Panc1 (cell line): ENCODE measurements at regions not wholly inside any gene's neighbourhood (a gene's known extent, or its start where the extent isn't known, plus 50 kb on each side); places are given as distances from the start of the nearest gene placed in this dataset.
"Not testable (repeated sequence)": the region's sequence is repeated elsewhere in the genome, so short reads cannot be mapped to it uniquely, and the experiment has no call there.

Experiments
- ATAC-seq: fragments of 200-7000 bp; cut with Tn5 transposase; 2 replicates; pipeline ENCODE4 v1.9.1; 2020; ENCODE audit warnings: mild to moderate bottlenecking, moderate library complexity
- BruUV-seq: library from RNA; stranded (reverse); fragments of 400-500 nt; replicated peaks from 2 replicates; lab custom pipeline; 2021; lab: Mats Ljungman, UMichigan
- CTCF ChIA-PET: fragments of 300-600 bp; sonication (Branson Sonifier 250); formaldehyde crosslinking; loops from one replicate; lab custom pipeline; 2022; ENCODE audit warnings: antibody characterized with exemption; lab: Charles Lee
- POLR2A ChIA-PET: fragments of 300-600 bp; sonication (Branson Sonifier 250); formaldehyde crosslinking; loops from one replicate; lab custom pipeline; 2022; ENCODE audit warnings: antibody characterized with exemption; lab: Charles Lee
- DNase-seq: peaks from one replicate; pipeline ENCODE4 v3.0.0-alpha.2; 2010; ENCODE audit warnings: low read depth, low spot score
- H3K27ac ChIP-seq: 2 replicates; pipeline ENCODE4 v1.5.1; 2011; ENCODE audit warnings: mild to moderate bottlenecking, low read length, inconsistent platforms
- H3K27me3 ChIP-seq: fragments of 200-500 bp; sonication (Bioruptor generic); 2 replicates; pipeline ENCODE4 v1.6.0; 2014; ENCODE audit warnings: low read length, inconsistent platforms; ENCODE audit not compliant: control insufficient read depth, insufficient read depth
- H3K36me3 ChIP-seq: fragments of 200-500 bp; sonication (Bioruptor generic); 2 replicates; pipeline ENCODE4 v1.5.1; 2014; ENCODE audit warnings: inconsistent platforms, mild to moderate bottlenecking, low read length, moderate library complexity; ENCODE audit not compliant: control insufficient read depth, insufficient read depth
- H3K4me1 ChIP-seq: 2 replicates; pipeline ENCODE4 v1.5.1; 2011; ENCODE audit warnings: inconsistent platforms, mild to moderate bottlenecking, low read length, moderate library complexity; ENCODE audit not compliant: control insufficient read depth, insufficient read depth
- H3K4me3 ChIP-seq, 2 experiments: 2 replicates each; pipeline ENCODE4 v1.5.1; 2011 to 2012; ENCODE audit warnings: low read depth in 2 of 2, low read length in 2 of 2, mild to moderate bottlenecking in 2 of 2, inconsistent platforms in 1 of 2, moderate library complexity in 1 of 2
- H3K9me3 ChIP-seq: fragments of 200-500 bp; sonication (Bioruptor generic); 2 replicates; pipeline ENCODE4 v1.5.1; 2014; ENCODE audit warnings: low read depth, mild to moderate bottlenecking, inconsistent platforms, low read length, moderate library complexity; ENCODE audit not compliant: control insufficient read depth, insufficient read depth
- POLR2AphosphoS5 ChIP-seq: IDR thresholded peaks from 2 replicates; pipeline ENCODE4 v1.6.1; 2012; ENCODE audit warnings: mild to moderate bottlenecking, low read depth, low read length, moderate library complexity
- SIN3A ChIP-seq: IDR thresholded peaks from 2 replicates; pipeline ENCODE4 v1.6.1; 2012; ENCODE audit warnings: low read depth, mild to moderate bottlenecking, low read length, moderate library complexity, borderline replicate concordance; ENCODE audit not compliant: insufficient read depth
- TCF7L2 ChIP-seq: IDR thresholded peaks from 2 replicates; pipeline ENCODE4 v1.6.1; 2011; ENCODE audit warnings: mild to moderate bottlenecking, low read depth, low read length, inconsistent platforms
- in situ Hi-C: cut with HindIII; loops from 2 replicates; pipeline ENCODE4 v1.10.0; 2016; ENCODE audit warnings: low sequenced_read_pairs, low pct_unique_long_range_greater_than_20kb
- intact Hi-C: fragments of 100-400 bp; cut with micrococcal nuclease; formaldehyde crosslinking; loops from one replicate; pipeline ENCODE4 v1.10.0; 2022; ENCODE audit not compliant: unreplicated experiment
- TF ChIP-seq, protein P1 (sequence below), 2 experiments: IDR thresholded peaks; 2 replicates each; pipeline ENCODE4 v1.6.1; 2011 to 2012; ENCODE audit warnings: low read depth in 2 of 2, control low read depth in 1 of 2, low read length in 1 of 2, mild to moderate bottlenecking in 1 of 2, moderate library complexity in 1 of 2; ENCODE audit not compliant: insufficient read depth in 1 of 2
- TF ChIP-seq, protein P2 (sequence below): fragments of 450-650 bp; IDR thresholded peaks from 2 replicates; pipeline ENCODE4 v1.5.1; 2017; ENCODE audit warnings: mild to moderate bottlenecking

- CTCF ChIA-PET, result no interaction called here
- no TSS peak for BruUV-seq
- H3K36me3 ChIP-seq, result no peaks in the 10 kb centered on the region
- intact Hi-C loops, result no loop called here
- H3K27me3 ChIP-seq, result no peaks in the 10 kb centered on the region
- DNase-seq (no peak), ATAC-seq (no peak)
- TF ChIP-seq, protein P1, sequence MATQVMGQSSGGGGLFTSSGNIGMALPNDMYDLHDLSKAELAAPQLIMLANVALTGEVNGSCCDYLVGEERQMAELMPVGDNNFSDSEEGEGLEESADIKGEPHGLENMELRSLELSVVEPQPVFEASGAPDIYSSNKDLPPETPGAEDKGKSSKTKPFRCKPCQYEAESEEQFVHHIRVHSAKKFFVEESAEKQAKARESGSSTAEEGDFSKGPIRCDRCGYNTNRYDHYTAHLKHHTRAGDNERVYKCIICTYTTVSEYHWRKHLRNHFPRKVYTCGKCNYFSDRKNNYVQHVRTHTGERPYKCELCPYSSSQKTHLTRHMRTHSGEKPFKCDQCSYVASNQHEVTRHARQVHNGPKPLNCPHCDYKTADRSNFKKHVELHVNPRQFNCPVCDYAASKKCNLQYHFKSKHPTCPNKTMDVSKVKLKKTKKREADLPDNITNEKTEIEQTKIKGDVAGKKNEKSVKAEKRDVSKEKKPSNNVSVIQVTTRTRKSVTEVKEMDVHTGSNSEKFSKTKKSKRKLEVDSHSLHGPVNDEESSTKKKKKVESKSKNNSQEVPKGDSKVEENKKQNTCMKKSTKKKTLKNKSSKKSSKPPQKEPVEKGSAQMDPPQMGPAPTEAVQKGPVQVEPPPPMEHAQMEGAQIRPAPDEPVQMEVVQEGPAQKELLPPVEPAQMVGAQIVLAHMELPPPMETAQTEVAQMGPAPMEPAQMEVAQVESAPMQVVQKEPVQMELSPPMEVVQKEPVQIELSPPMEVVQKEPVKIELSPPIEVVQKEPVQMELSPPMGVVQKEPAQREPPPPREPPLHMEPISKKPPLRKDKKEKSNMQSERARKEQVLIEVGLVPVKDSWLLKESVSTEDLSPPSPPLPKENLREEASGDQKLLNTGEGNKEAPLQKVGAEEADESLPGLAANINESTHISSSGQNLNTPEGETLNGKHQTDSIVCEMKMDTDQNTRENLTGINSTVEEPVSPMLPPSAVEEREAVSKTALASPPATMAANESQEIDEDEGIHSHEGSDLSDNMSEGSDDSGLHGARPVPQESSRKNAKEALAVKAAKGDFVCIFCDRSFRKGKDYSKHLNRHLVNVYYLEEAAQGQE (IDR thresholded peaks at IDR 0.05; ENCODE audit: insufficient read depth in 1 of 2, low read depth in 2 of 2, low read length in 1 of 2), result no peak
- no peak for TF ChIP-seq POLR2AphosphoS5
- no peak for TF ChIP-seq SIN3A
- no peak for TF ChIP-seq TCF7L2
- TF ChIP-seq, protein P2, sequence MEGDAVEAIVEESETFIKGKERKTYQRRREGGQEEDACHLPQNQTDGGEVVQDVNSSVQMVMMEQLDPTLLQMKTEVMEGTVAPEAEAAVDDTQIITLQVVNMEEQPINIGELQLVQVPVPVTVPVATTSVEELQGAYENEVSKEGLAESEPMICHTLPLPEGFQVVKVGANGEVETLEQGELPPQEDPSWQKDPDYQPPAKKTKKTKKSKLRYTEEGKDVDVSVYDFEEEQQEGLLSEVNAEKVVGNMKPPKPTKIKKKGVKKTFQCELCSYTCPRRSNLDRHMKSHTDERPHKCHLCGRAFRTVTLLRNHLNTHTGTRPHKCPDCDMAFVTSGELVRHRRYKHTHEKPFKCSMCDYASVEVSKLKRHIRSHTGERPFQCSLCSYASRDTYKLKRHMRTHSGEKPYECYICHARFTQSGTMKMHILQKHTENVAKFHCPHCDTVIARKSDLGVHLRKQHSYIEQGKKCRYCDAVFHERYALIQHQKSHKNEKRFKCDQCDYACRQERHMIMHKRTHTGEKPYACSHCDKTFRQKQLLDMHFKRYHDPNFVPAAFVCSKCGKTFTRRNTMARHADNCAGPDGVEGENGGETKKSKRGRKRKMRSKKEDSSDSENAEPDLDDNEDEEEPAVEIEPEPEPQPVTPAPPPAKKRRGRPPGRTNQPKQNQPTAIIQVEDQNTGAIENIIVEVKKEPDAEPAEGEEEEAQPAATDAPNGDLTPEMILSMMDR, result no peak
- POLR2A ChIA-PET, result no interaction called here
- in situ Hi-C loops, result no loop called here
- no peaks in the 10 kb centered on the region for H3K4me1 ChIP-seq
- H3K4me3 ChIP-seq, result no peak overlapping the region
- H3K9me3 ChIP-seq, result no peaks in the 10 kb centered on the region
- H3K27ac ChIP-seq, result no peak overlapping the region
Observed at GRCh38 chr9:87040410-87041009, 93.2 kb upstream of the GAS1 start.

GRCh38 chr9:87041553-87042235, 94.4 kb upstream of the GAS1 start:
- POLR2A ChIA-PET, H3K27me3 ChIP-seq, H3K4me3 ChIP-seq, CTCF ChIA-PET, BruUV-seq, intact Hi-C loops, in situ Hi-C loops, H3K4me1 ChIP-seq, DNase-seq, H3K36me3 ChIP-seq, H3K9me3 ChIP-seq, H3K27ac ChIP-seq, ATAC-seq: not testable (repeated sequence)

DNA sequence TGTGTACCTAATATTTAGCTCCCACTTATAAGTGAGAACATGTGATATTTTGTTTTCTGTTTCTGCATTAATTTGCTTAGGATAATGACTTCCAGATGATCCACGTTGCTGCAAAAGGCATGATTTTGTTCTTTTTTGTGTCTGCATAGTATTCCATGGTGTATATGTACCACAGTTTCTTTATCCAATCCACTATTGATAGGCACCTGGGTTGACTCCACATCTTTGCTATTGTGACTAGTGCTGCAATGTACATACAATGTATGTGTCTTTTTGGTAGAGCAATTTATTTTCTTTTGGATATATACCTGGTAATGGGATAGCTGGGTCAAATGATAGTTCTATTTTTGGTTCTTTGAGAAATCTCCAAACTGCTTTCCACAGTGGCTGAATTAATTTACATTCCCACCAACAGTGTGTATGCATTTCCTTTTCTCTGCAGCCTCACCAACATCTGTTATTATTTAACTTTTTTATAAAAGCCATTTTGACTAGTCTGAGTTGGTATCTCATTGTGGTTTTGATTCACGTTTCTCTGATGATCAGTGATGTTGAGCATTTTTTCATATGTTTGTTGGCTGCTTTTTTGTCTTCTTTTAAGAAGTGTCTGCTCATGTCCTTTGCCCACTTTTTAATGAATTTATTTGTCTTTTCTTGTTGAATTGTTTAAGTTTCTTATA, 102.8 kb upstream of the GAS1 start:
- in situ Hi-C loops, ATAC-seq, POLR2A ChIA-PET, CTCF ChIA-PET, H3K4me3 ChIP-seq, DNase-seq, H3K9me3 ChIP-seq, H3K36me3 ChIP-seq, H3K27ac ChIP-seq, intact Hi-C loops, BruUV-seq, H3K27me3 ChIP-seq, H3K4me1 ChIP-seq: not testable (repeated sequence)
